ENCODE measurements at regions not wholly inside any gene's neighbourhood (a gene's known extent, or its start where the extent isn't known, plus 50 kb on each side); places are given as distances from the start of the nearest gene placed in this dataset.
A peak's percentile ranks its signal among the peaks of the same experiment; 100 is the strongest.
"Not testable (repeated sequence)": the region's sequence is repeated elsewhere in the genome, so short reads cannot be mapped to it uniquely, and the experiment has no call there.

DNA sequence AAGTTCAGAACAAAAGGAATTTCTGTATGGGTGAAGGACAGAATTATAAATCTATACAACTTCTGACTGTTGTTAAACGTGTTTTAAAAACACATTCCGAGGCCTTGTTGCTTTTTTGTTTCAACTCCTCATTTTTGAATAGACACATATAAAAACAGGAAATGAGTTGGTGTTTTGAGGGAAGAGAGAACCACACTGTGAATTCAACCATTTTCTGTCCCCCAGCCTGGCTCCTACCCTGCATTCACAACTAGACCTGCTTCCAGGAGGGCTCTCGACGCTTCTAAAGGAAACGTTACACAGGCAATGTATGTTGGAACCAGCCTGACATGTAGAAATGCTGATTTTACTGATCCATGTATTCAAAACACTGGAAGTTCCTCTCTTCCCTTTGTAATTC, 76.5 kb downstream of the OR13A1 start:
- no peak for DNase-seq (ENCODE audit: extremely low read depth, low read depth)
- no peak for TF ChIP-seq CTCF (IDR thresholded peaks at IDR 0.05; ENCODE audit: low read depth, low read length)

DNA sequence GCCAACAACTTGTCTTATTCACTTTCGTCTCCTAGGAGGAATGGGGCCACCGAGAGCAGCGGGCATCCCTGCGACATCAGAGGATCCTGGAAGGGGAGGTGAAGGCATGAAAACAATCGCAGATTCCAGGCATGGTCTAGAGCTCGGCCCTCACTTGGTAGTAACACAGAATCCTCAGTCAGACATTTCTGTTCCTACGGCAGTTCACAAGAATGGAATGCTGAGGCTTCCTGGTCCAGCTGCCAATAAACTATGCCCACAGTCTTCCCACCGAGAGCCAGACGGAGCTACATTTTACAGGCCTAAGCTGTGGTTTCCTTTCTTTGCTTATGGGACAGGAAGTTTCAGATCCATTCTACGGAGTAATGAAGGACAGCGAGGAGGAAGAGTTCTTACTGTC, 75.8 kb downstream of the OR13A1 start:
- no peak for TF ChIP-seq CTCF (IDR thresholded peaks at IDR 0.05; ENCODE audit: low read depth, low read length)
- DNase-seq (ENCODE audit: extremely low read depth, low read depth), result no peak

- TF ChIP-seq CTCF (IDR thresholded peaks at IDR 0.05; ENCODE audit: low read depth, low read length), result no peak
- DNase-seq (ENCODE audit: extremely low read depth, low read depth), result no peak
Measured at GRCh38 chr10:45241865-45242520, 73.4 kb downstream of the OR13A1 start.

DNA sequence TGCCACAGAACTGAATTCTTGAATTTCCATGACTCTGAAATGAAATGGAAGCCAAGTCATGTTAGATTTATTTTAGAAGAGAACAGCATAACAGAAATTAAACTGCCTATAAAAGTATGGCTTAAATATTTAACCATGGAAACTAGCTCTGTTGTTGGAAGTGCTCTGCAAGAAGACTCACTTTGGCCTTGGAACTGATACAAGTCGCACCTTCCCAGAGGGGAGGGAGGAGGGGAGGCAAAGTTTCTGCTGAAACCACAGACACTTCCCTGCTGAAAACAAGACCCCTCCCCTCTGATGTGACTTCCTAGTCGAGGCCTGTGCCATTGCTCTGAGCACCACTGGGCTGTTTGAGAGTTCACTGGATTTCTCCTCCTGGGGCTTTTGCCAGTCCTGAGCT, 72.1 kb downstream of the OR13A1 start:
- no peak for DNase-seq (ENCODE audit: extremely low read depth, low read depth)
- TF ChIP-seq CTCF (IDR thresholded peaks at IDR 0.05; ENCODE audit: low read depth, low read length), result no peak

- no peak for TF ChIP-seq CTCF (IDR thresholded peaks at IDR 0.05; ENCODE audit: low read depth, low read length)
- no peak for DNase-seq (ENCODE audit: extremely low read depth, low read depth)
Measured at GRCh38 chr10:45246522-45246921, 68.9 kb downstream of the OR13A1 start.

DNA sequence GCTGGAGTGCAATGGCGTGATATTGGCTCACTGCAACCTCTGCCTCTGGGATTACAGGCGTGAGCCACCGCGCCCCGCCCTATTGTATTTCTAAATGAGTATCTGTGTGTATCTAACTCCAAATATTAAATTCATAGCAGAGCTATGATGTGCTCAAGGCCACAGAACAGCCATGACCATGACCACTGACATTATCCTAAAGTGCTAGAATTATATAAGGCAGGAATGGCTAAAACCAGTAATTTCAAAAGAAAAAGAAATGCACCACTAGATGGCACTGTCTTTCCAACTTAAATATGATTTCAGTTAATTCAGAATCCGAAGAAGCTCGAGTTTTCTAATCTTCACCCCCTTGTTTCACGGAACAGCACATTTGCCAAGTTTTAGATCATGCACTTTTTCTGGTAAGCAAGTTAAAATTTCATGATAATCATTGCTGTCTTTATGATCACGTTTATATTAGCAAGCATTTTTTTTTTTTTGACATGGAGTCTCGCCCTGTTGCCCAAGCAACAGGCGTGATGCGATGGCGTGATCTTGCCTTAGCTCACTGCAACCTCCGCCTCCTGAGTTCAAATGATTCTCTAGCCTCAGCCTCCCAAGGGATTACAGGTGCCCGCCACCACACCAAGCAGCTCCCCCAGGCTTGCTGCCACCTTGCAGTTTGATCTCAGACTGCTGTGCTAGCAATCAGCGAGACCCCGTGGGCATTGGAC, 65.3 kb downstream of the OR13A1 start:
- TF ChIP-seq CTCF (IDR thresholded peaks at IDR 0.05; ENCODE audit: low read depth, low read length), result peak; percentile 44
- peak; percentile 12 for DNase-seq (ENCODE audit: extremely low read depth, low read depth)

DNA sequence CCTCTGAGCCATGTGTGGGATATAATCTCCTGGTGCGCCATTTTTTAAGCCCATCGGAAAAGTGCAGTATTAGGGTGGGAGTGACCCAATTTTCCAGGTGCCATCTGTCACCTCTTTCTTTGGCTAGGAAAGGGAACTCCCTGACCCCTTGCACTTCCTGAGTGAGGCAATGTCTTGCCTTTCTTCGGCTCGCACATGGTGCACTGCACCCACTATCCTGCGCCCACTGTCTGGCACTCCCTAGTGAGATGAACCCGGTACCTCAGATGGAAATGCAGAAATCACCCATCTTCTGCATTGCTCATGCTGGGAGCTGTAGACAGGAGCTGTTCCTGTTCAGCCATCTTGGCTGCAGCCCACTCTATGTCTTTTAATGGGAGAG, 64.7 kb downstream of the OR13A1 start:
- DNase-seq (ENCODE audit: extremely low read depth, low read depth), result not testable (repeated sequence)
